HG02571 (cell line): ENCODE measurements at regions not wholly inside any gene's neighbourhood (a gene's known extent, or its start where the extent isn't known, plus 50 kb on each side); places are given as distances from the start of the nearest gene placed in this dataset.
"Not testable (repeated sequence)": the region's sequence is repeated elsewhere in the genome, so short reads cannot be mapped to it uniquely, and the experiment has no call there.

ENCODE experiments used
- ATAC-seq: cut with Tn5 transposase; IDR thresholded peaks from one replicate; pipeline ENCODE4 v1.9.1; 2021; ENCODE audit warnings: mild to moderate bottlenecking, moderate library complexity; ENCODE audit not compliant: unreplicated experiment

- not testable (repeated sequence) for ATAC-seq
Measured at GRCh38 chr2:19615402-19615801, 257.0 kb upstream of the OSR1 start.

GRCh38 chr2:19614066-19614465 lies 255.6 kb upstream of the OSR1 start:
- ATAC-seq: no peak

- no peak for ATAC-seq
Measured at GRCh38 chr2:19611491-19612332, 253.3 kb upstream of the OSR1 start.

- ATAC-seq: no peak
Measured at GRCh38 chr2:19609266-19609665, 250.8 kb upstream of the OSR1 start.

- ATAC-seq: no peak
Measured at GRCh38 chr2:19607931-19608771, 249.7 kb upstream of the OSR1 start.

GRCh38 chr2:19607400-19607799 lies 249.0 kb upstream of the OSR1 start:
- no peak for ATAC-seq

- ATAC-seq: no peak
Measured at GRCh38 chr2:19600982-19601381, 242.6 kb upstream of the OSR1 start.

GRCh38 chr2:19600506-19600905 lies 242.1 kb upstream of the OSR1 start:
- no peak for ATAC-seq

- no peak for ATAC-seq
Measured at GRCh38 chr2:19598971-19599370, 240.5 kb upstream of the OSR1 start.

- no peak for ATAC-seq
Measured at GRCh38 chr2:19592197-19592596, 233.8 kb upstream of the OSR1 start.

GRCh38 chr2:19589791-19590190 lies 231.4 kb upstream of the OSR1 start:
- no peak for ATAC-seq

- no peak for ATAC-seq
Measured at GRCh38 chr2:19580830-19581229, 222.4 kb upstream of the OSR1 start.

- no peak for ATAC-seq
Measured at GRCh38 chr2:19580264-19580663, 221.8 kb upstream of the OSR1 start.

GRCh38 chr2:19579461-19579860 lies 221.0 kb upstream of the OSR1 start:
- ATAC-seq: no peak

- no peak for ATAC-seq
Measured at GRCh38 chr2:19577723-19578122, 219.3 kb upstream of the OSR1 start.

- no peak for ATAC-seq
Measured at GRCh38 chr2:19576411-19576810, 218.0 kb upstream of the OSR1 start.

GRCh38 chr2:19575641-19576040 lies 217.2 kb upstream of the OSR1 start:
- ATAC-seq: no peak

- no peak for ATAC-seq
Measured at GRCh38 chr2:19574778-19575260, 216.4 kb upstream of the OSR1 start.

- ATAC-seq: no peak
Measured at GRCh38 chr2:19573784-19574183, 215.4 kb upstream of the OSR1 start.

- no peak for ATAC-seq
Measured at GRCh38 chr2:19571773-19572172, 213.3 kb upstream of the OSR1 start.

GRCh38 chr2:19569300-19569791 lies 210.9 kb upstream of the OSR1 start:
- ATAC-seq: no peak

GRCh38 chr2:19568809-19569208 lies 210.4 kb upstream of the OSR1 start:
- ATAC-seq: no peak
